Ovary (tissue), 3 donors: ENCODE measurements at regions not wholly inside any gene's neighbourhood (a gene's known extent, or its start where the extent isn't known, plus 50 kb on each side); places are given as distances from the start of the nearest gene placed in this dataset.

Experiments
- EP300 ChIP-seq: sonication (generic); formaldehyde crosslinking; IDR thresholded peaks from one replicate; pipeline ENCODE4 v1.6.1; 2017; ENCODE audit warnings: antibody characterized with exemption
- POLR2A ChIP-seq: fragments of 450-650 bp; IDR thresholded peaks from one replicate; pipeline ENCODE4 v1.6.1; 2017; ENCODE audit warnings: antibody characterized with exemption, mild to moderate bottlenecking, moderate library complexity
- TF ChIP-seq, protein P1 (sequence below), 3 donors: fragments of 450-650 bp in 2 of 3; fragments of 200-600 bp in 1 of 3; IDR thresholded peaks; one replicate each; pipeline versions ENCODE4 v1.5.1 to v1.8.0; 2016 to 2022; ENCODE audit warnings: antibody characterized with exemption in 3 of 3, mild to moderate bottlenecking in 1 of 3
- donor health status: DM: no; HTN: no; CAD: no.

DNA sequence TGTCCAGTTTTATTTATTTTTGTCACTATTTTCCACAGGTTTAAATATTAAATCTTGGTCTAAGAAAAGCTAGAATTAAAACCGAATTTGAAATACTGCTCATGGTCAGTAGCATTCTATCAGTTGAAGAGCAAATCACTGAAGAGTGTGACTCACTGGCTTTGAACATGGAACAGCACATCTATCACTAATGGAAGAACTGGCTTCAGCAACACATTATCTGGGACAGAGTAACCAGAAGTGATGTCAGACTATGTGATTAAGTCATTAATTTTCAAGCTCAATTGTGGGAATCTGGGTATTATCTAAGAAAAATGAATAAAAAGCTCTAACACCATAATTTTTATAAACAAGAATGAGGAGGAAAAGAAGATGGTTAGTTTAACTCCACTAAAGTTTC, 527.5 kb downstream of the TMTC2 start:
- no peak for TF ChIP-seq POLR2A
- TF ChIP-seq, protein P1, sequence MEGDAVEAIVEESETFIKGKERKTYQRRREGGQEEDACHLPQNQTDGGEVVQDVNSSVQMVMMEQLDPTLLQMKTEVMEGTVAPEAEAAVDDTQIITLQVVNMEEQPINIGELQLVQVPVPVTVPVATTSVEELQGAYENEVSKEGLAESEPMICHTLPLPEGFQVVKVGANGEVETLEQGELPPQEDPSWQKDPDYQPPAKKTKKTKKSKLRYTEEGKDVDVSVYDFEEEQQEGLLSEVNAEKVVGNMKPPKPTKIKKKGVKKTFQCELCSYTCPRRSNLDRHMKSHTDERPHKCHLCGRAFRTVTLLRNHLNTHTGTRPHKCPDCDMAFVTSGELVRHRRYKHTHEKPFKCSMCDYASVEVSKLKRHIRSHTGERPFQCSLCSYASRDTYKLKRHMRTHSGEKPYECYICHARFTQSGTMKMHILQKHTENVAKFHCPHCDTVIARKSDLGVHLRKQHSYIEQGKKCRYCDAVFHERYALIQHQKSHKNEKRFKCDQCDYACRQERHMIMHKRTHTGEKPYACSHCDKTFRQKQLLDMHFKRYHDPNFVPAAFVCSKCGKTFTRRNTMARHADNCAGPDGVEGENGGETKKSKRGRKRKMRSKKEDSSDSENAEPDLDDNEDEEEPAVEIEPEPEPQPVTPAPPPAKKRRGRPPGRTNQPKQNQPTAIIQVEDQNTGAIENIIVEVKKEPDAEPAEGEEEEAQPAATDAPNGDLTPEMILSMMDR (IDR thresholded peaks at IDR 0.05), result no peak
- TF ChIP-seq EP300, result no peak
